Hepatic stellate cell (primary cell): ENCODE measurements at regions not wholly inside any gene's neighbourhood (a gene's known extent, or its start where the extent isn't known, plus 50 kb on each side); places are given as distances from the start of the nearest gene placed in this dataset.
A peak's percentile ranks its signal among the peaks of the same experiment; 100 is the strongest.

Experiments
- DNase-seq: peaks from one replicate; pipeline ENCODE4 v3.0.0; 2011; ENCODE audit warnings: low spot score

GRCh38 chr2:181348107-181348837, 108.9 kb upstream of the ITGA4 start:
- no peak for DNase-seq

GRCh38 chr2:181352158-181352557, 105.0 kb upstream of the ITGA4 start:
- no peak for DNase-seq

GRCh38 chr2:181354626-181355025, 102.6 kb upstream of the ITGA4 start:
- DNase-seq: peak; percentile 47

- DNase-seq: no peak
Measured at GRCh38 chr2:181356526-181357130, 100.6 kb upstream of the ITGA4 start.

- no peak for DNase-seq
Measured at GRCh38 chr2:181357979-181358378, 99.2 kb upstream of the ITGA4 start.

- no peak for DNase-seq
Measured at GRCh38 chr2:181362561-181362960, 94.6 kb upstream of the ITGA4 start.

GRCh38 chr2:181363164-181363563, 94.0 kb upstream of the ITGA4 start:
- no peak for DNase-seq

- peak; percentile 12 for DNase-seq
Measured at GRCh38 chr2:181364492-181365170, 92.6 kb upstream of the ITGA4 start.

- DNase-seq: no peak
Measured at GRCh38 chr2:181366675-181367175, 90.5 kb upstream of the ITGA4 start.

GRCh38 chr2:181367411-181367810, 89.8 kb upstream of the ITGA4 start:
- DNase-seq: no peak

GRCh38 chr2:181367906-181368435, 89.2 kb upstream of the ITGA4 start:
- DNase-seq: no peak

GRCh38 chr2:181370126-181370525, 87.1 kb upstream of the ITGA4 start:
- no peak for DNase-seq

GRCh38 chr2:181371195-181371594, 86.0 kb upstream of the ITGA4 start:
- DNase-seq: no peak

GRCh38 chr2:181371782-181372645, 85.2 kb upstream of the ITGA4 start:
- DNase-seq: peak; percentile 40

GRCh38 chr2:181372646-181373040, 84.5 kb upstream of the ITGA4 start:
- DNase-seq: no peak

- DNase-seq: no peak
Measured at GRCh38 chr2:181374781-181375675, 82.2 kb upstream of the ITGA4 start.

GRCh38 chr2:181376442-181376841, 80.7 kb upstream of the ITGA4 start:
- no peak for DNase-seq

- DNase-seq: no peak
Measured at GRCh38 chr2:181376999-181377398, 80.2 kb upstream of the ITGA4 start.

GRCh38 chr2:181378491-181378890, 78.7 kb upstream of the ITGA4 start:
- no peak for DNase-seq

- DNase-seq: no peak
Measured at GRCh38 chr2:181380581-181380980, 76.6 kb upstream of the ITGA4 start.

GRCh38 chr2:181384923-181385322, 72.3 kb upstream of the ITGA4 start:
- DNase-seq: no peak
